Mesothelial cell of epicardium (in vitro differentiated cells): ENCODE measurements at regions not wholly inside any gene's neighbourhood (a gene's known extent, or its start where the extent isn't known, plus 50 kb on each side); places are given as distances from the start of the nearest gene placed in this dataset.

Experiments used
- DNase-seq, 2 experiments: peaks; one replicate each; pipeline ENCODE4 v3.0.0; 2021; ENCODE audit warnings: low spot score in 2 of 2; ENCODE audit not compliant: unreplicated experiment in 2 of 2
- H3K27ac Mint-ChIP-seq: 2 replicates; pipeline ENCODE4 v1.8.0; 2021; ENCODE audit warnings: mixed read lengths
- H3K27me3 Mint-ChIP-seq: 2 replicates; pipeline ENCODE4 v1.8.0; 2021; ENCODE audit warnings: low read depth, mixed read lengths
- H3K36me3 Mint-ChIP-seq: 2 replicates; pipeline ENCODE4 v1.8.0; 2021; ENCODE audit warnings: mixed read lengths
- H3K4me1 Mint-ChIP-seq: 2 replicates; pipeline ENCODE4 v1.8.0; 2021; ENCODE audit warnings: mixed read lengths
- H3K4me3 Mint-ChIP-seq: 2 replicates; pipeline ENCODE4 v1.8.0; 2021; ENCODE audit warnings: mild to moderate bottlenecking, moderate library complexity, mixed read lengths
- H3K9me3 Mint-ChIP-seq: 2 replicates; pipeline ENCODE4 v1.8.0; 2021; ENCODE audit warnings: mixed read lengths
- TF ChIP-seq, protein P1 (sequence below): fragments of 200-600 bp; sonication (generic); IDR thresholded peaks from one replicate; pipeline ENCODE4 v1.5.0; 2021; ENCODE audit warnings: antibody characterized with exemption; ENCODE audit not compliant: unreplicated experiment

DNA sequence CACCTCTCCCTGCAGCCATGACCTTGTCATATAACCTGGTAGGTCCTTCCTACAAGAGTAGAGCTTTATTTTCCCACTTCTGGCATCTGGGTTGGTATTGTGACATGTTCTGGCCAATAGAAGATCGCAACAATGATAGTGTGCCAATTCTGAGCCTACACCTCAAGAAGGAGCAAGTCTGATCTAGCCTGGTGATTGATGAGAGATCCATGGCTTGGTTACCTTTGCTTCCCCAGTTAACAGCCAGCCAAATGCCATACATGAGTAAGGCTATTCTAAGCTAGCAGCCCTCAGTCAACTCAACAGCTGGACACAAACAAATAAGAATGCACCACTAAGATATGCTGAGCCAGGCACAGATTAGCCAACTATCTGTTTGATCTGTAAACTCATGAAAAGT is 226.7 kb downstream of the LMO4 start:
- no peak overlapping the region for H3K27ac Mint-ChIP-seq
- no peak for DNase-seq
- no peaks in the 10 kb centered on the region for H3K36me3 Mint-ChIP-seq
- H3K9me3 Mint-ChIP-seq = peaks cover 15% of the 10 kb centered on the region
- H3K27me3 Mint-ChIP-seq = no peaks in the 10 kb centered on the region
- TF ChIP-seq, protein P1, sequence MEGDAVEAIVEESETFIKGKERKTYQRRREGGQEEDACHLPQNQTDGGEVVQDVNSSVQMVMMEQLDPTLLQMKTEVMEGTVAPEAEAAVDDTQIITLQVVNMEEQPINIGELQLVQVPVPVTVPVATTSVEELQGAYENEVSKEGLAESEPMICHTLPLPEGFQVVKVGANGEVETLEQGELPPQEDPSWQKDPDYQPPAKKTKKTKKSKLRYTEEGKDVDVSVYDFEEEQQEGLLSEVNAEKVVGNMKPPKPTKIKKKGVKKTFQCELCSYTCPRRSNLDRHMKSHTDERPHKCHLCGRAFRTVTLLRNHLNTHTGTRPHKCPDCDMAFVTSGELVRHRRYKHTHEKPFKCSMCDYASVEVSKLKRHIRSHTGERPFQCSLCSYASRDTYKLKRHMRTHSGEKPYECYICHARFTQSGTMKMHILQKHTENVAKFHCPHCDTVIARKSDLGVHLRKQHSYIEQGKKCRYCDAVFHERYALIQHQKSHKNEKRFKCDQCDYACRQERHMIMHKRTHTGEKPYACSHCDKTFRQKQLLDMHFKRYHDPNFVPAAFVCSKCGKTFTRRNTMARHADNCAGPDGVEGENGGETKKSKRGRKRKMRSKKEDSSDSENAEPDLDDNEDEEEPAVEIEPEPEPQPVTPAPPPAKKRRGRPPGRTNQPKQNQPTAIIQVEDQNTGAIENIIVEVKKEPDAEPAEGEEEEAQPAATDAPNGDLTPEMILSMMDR = no peak
- peaks cover 14% of the 10 kb centered on the region for H3K4me1 Mint-ChIP-seq
- no peak overlapping the region for H3K4me3 Mint-ChIP-seq

DNA sequence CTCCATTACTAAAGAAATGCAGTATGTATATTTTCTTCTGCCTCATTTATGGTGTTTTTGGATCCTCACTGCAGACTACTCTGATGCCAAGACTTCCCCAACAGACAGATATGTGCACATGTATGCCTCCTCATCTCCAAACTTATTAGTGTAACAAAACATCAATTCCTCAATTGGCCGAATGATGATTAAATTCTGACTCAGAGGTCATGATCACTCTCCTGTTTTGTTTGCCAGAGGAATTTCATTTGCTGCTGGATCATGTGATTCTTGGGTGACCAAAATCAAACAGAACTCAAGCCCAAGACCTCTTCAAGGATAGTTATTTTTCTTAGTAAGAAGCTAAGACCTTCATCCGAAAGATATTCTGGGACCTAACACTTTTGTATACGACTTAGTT is 227.6 kb downstream of the LMO4 start:
- TF ChIP-seq, protein P1 = no peak
- no peak for DNase-seq
- no peak overlapping the region for H3K4me3 Mint-ChIP-seq
- no peaks in the 10 kb centered on the region for H3K36me3 Mint-ChIP-seq
- peaks cover 15% of the 10 kb centered on the region for H3K9me3 Mint-ChIP-seq
- H3K4me1 Mint-ChIP-seq = peaks cover 14% of the 10 kb centered on the region
- no peaks in the 10 kb centered on the region for H3K27me3 Mint-ChIP-seq
- H3K27ac Mint-ChIP-seq = no peak overlapping the region

- TF ChIP-seq, protein P1 = no peak
- Mint-ChIP-seq H3K4me1 (peaks cover 14% of the 10 kb centered on the region), H3K27ac (peak overlapping the region; percentile 26), H3K9me3 (peaks cover 9% of the 10 kb centered on the region), H3K36me3 (no peaks in the 10 kb centered on the region), H3K27me3 (no peaks in the 10 kb centered on the region), H3K4me3 (no peak overlapping the region)
- DNase-seq = no peak
Measured at GRCh38 chr1:87558921-87559320, 230.2 kb downstream of the LMO4 start.

- Mint-ChIP-seq H3K4me1 (peaks cover 18% of the 10 kb centered on the region), H3K4me3 (no peak overlapping the region), H3K36me3 (no peaks in the 10 kb centered on the region), H3K27me3 (no peaks in the 10 kb centered on the region), H3K9me3 (peaks cover 7% of the 10 kb centered on the region), H3K27ac (peak overlapping the region; percentile 57)
- no peak for DNase-seq
- TF ChIP-seq, protein P1 = no peak
Measured at GRCh38 chr1:87560137-87560536, 231.5 kb downstream of the LMO4 start.

DNA sequence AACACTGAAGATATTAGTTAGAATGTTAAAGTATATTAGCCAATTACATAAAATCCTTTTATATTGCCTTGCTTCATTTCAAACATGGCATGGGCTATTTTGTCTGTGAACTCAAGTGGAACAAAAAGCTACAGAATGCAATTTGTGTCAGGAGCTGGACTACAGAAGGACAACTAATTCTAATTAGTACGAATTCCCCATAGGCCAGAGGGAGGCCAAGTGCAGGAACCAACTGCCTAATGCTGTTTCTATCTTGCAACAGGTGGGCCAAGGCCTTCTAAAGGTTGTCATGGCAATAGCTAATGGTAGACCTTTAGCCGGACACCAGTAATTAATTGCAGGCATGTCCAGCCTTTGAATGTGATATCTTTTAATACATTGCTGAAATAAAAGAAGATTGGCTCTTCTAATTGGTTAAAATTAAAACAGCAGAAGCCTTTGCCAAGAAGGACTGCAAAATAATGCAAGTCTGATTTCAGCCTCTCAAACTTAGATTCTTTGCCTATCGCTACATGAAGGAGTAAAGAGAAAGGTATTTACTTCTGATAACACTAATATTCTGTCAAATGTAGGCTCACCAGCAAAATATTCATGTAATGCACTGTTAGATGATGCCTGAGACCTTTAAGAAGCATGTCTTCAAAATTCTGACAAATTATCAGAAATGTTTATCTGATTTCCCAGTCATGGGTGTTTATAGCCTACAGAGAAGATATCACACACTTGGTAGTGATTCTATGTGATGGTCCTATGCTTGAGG is 232.1 kb downstream of the LMO4 start:
- H3K36me3 Mint-ChIP-seq = no peaks in the 10 kb centered on the region
- peak overlapping the region; percentile 1 for H3K27ac Mint-ChIP-seq
- no peak for DNase-seq
- TF ChIP-seq, protein P1 = no peak
- no peak overlapping the region for H3K4me3 Mint-ChIP-seq
- H3K4me1 Mint-ChIP-seq = peaks cover 22% of the 10 kb centered on the region
- H3K27me3 Mint-ChIP-seq = no peaks in the 10 kb centered on the region
- peaks cover 3% of the 10 kb centered on the region for H3K9me3 Mint-ChIP-seq

- Mint-ChIP-seq H3K4me3 (no peak overlapping the region), H3K9me3 (no peaks in the 10 kb centered on the region), H3K4me1 (peaks cover 22% of the 10 kb centered on the region), H3K27ac (no peak overlapping the region), H3K27me3 (no peaks in the 10 kb centered on the region), H3K36me3 (no peaks in the 10 kb centered on the region)
- TF ChIP-seq, protein P1 = no peak
- DNase-seq = no peak
Measured at GRCh38 chr1:87563211-87563610, 234.5 kb downstream of the LMO4 start.
